NCI-H345 treated with DMSO at 0.1 percent for 48 hours (cell line): ENCODE measurements at regions not wholly inside any gene's neighbourhood (a gene's known extent, or its start where the extent isn't known, plus 50 kb on each side); places are given as distances from the start of the nearest gene placed in this dataset.
"Not testable (repeated sequence)": the region's sequence is repeated elsewhere in the genome, so short reads cannot be mapped to it uniquely, and the experiment has no call there.

ENCODE experiments used
- DNase-seq: peaks from one replicate; lab custom pipeline; 2025; ENCODE audit not compliant: unreplicated experiment; lab: John Stamatoyannopoulos, UW

- not testable (repeated sequence) for DNase-seq
These were observed 86.0 kb upstream of the CDC42EP3 start for GRCh38 chr2:37757456-37757855.

GRCh38 chr2:37758141-37758601 is 86.7 kb upstream of the CDC42EP3 start:
- not testable (repeated sequence) for DNase-seq

GRCh38 chr2:37759989-37760388 is 88.5 kb upstream of the CDC42EP3 start:
- not testable (repeated sequence) for DNase-seq

GRCh38 chr2:37760471-37760870 is 89.0 kb upstream of the CDC42EP3 start:
- no peak for DNase-seq

- DNase-seq, result not testable (repeated sequence)
These were observed 90.8 kb upstream of the CDC42EP3 start for GRCh38 chr2:37762281-37762680.

GRCh38 chr2:37764739-37765138 is 93.3 kb upstream of the CDC42EP3 start:
- no peak for DNase-seq

- no peak for DNase-seq
These were observed 94.7 kb upstream of the CDC42EP3 start for GRCh38 chr2:37766106-37766505.

- no peak for DNase-seq
These were observed 95.6 kb upstream of the CDC42EP3 start for GRCh38 chr2:37767046-37767445.

- DNase-seq, result no peak
These were observed 96.8 kb upstream of the CDC42EP3 start for GRCh38 chr2:37767959-37768925.

- no peak for DNase-seq
These were observed 98.1 kb upstream of the CDC42EP3 start for GRCh38 chr2:37769551-37769950.

GRCh38 chr2:37770797-37771196 is 99.4 kb upstream of the CDC42EP3 start:
- no peak for DNase-seq

GRCh38 chr2:37771600-37772088 is 100.2 kb upstream of the CDC42EP3 start:
- no peak for DNase-seq

GRCh38 chr2:37773371-37774130 is 102.1 kb upstream of the CDC42EP3 start:
- DNase-seq, result no peak

- not testable (repeated sequence) for DNase-seq
These were observed 102.9 kb upstream of the CDC42EP3 start for GRCh38 chr2:37774171-37774944.

GRCh38 chr2:37774976-37775907 is 103.8 kb upstream of the CDC42EP3 start:
- DNase-seq, result no peak

- no peak for DNase-seq
These were observed 104.4 kb upstream of the CDC42EP3 start for GRCh38 chr2:37775908-37776250.

- no peak for DNase-seq
These were observed 105.0 kb upstream of the CDC42EP3 start for GRCh38 chr2:37776487-37776886.

- no peak for DNase-seq
These were observed 107.7 kb upstream of the CDC42EP3 start for GRCh38 chr2:37779139-37779538.

- DNase-seq, result no peak
These were observed 108.4 kb upstream of the CDC42EP3 start for GRCh38 chr2:37779611-37780386.
